GM21717 (cell line): ENCODE measurements at regions not wholly inside any gene's neighbourhood (a gene's known extent, or its start where the extent isn't known, plus 50 kb on each side); places are given as distances from the start of the nearest gene placed in this dataset.
"Not testable (repeated sequence)": the region's sequence is repeated elsewhere in the genome, so short reads cannot be mapped to it uniquely, and the experiment has no call there.

ENCODE experiments used
- ATAC-seq: cut with Tn5 transposase; IDR thresholded peaks from one replicate; pipeline ENCODE4 v1.9.1; 2021; ENCODE audit warnings: mild to moderate bottlenecking, moderate library complexity; ENCODE audit not compliant: unreplicated experiment

- no peak for ATAC-seq
Measured at GRCh38 chr4:56148428-56148827, 199.7 kb downstream of the CEP135 start.

- ATAC-seq: no peak
Measured at GRCh38 chr4:56147371-56147770, 198.6 kb downstream of the CEP135 start.

- no peak for ATAC-seq
Measured at GRCh38 chr4:56146956-56147355, 198.2 kb downstream of the CEP135 start.

GRCh38 chr4:56142088-56142487 is 193.3 kb downstream of the CEP135 start:
- ATAC-seq: no peak

- ATAC-seq: no peak
Measured at GRCh38 chr4:56139241-56139827, 190.6 kb downstream of the CEP135 start.

GRCh38 chr4:56134834-56135233 is 186.1 kb downstream of the CEP135 start:
- ATAC-seq: not testable (repeated sequence)

GRCh38 chr4:56134266-56134665 is 185.5 kb downstream of the CEP135 start:
- ATAC-seq: no peak

- ATAC-seq: no peak
Measured at GRCh38 chr4:56132835-56133234, 184.1 kb downstream of the CEP135 start.

GRCh38 chr4:56132188-56132587 is 183.4 kb downstream of the CEP135 start:
- ATAC-seq: not testable (repeated sequence)

GRCh38 chr4:56130606-56131155 is 181.9 kb downstream of the CEP135 start:
- no peak for ATAC-seq

GRCh38 chr4:56129431-56129861 is 180.7 kb downstream of the CEP135 start:
- no peak for ATAC-seq

GRCh38 chr4:56128213-56128612 is 179.5 kb downstream of the CEP135 start:
- no peak for ATAC-seq

- no peak for ATAC-seq
Measured at GRCh38 chr4:56127716-56128115, 179.0 kb downstream of the CEP135 start.

- ATAC-seq: no peak
Measured at GRCh38 chr4:56123547-56123946, 174.8 kb downstream of the CEP135 start.

- no peak for ATAC-seq
Measured at GRCh38 chr4:56123051-56123450, 174.3 kb downstream of the CEP135 start.

- no peak for ATAC-seq
Measured at GRCh38 chr4:56118845-56119244, 170.1 kb downstream of the CEP135 start.

- no peak for ATAC-seq
Measured at GRCh38 chr4:56118055-56118454, 169.3 kb downstream of the CEP135 start.

GRCh38 chr4:56115898-56116297 is 167.2 kb downstream of the CEP135 start:
- ATAC-seq: no peak

GRCh38 chr4:56112377-56112776 is 163.6 kb downstream of the CEP135 start:
- no peak for ATAC-seq

GRCh38 chr4:56106180-56107147 is 157.7 kb downstream of the CEP135 start:
- no peak for ATAC-seq

- no peak for ATAC-seq
Measured at GRCh38 chr4:56104188-56104587, 155.4 kb downstream of the CEP135 start.

- ATAC-seq: no peak
Measured at GRCh38 chr4:56102601-56103000, 153.9 kb downstream of the CEP135 start.
